Activated naive CD8-positive, alpha-beta T cell treated with anti-CD3 and anti-CD28 coated beads, Interleukin-2, amount 10 ng/mL, durations not matched to agents 7 days and 5 days (primary cell): ENCODE measurements at regions not wholly inside any gene's neighbourhood (a gene's known extent, or its start where the extent isn't known, plus 50 kb on each side); places are given as distances from the start of the nearest gene placed in this dataset.

Experiments
- ATAC-seq: fragments of 150-1000 bp; cut with Tn5 transposase; one replicate; pipeline ENCODE4 v1.10.0; 2021; ENCODE audit warnings: low read depth, moderate library complexity
- POLR2A ChIA-PET: fragments of 350-600 bp; sonication (Branson Sonifier 250); formaldehyde crosslinking; loops from one replicate; lab custom pipeline; 2021; ENCODE audit warnings: antibody characterized with exemption; lab: Charles Lee
- DNase-seq: peaks from one replicate; pipeline ENCODE4 v3.0.0; 2021
- H3K27ac Mint-ChIP-seq: one replicate; pipeline ENCODE4 v1.8.0; 2022; ENCODE audit warnings: mild to moderate bottlenecking, mixed read lengths
- H3K27me3 Mint-ChIP-seq: one replicate; pipeline ENCODE4 v1.8.0; 2022; ENCODE audit warnings: mild to moderate bottlenecking, moderate library complexity, mixed read lengths
- H3K36me3 Mint-ChIP-seq: one replicate; pipeline ENCODE4 v1.8.0; 2021; ENCODE audit warnings: mild to moderate bottlenecking, mixed read lengths
- H3K4me1 Mint-ChIP-seq: one replicate; pipeline ENCODE4 v1.8.0; 2021; ENCODE audit warnings: mixed read lengths
- H3K4me3 Mint-ChIP-seq: one replicate; pipeline ENCODE4 v1.8.0; 2022; ENCODE audit warnings: mild to moderate bottlenecking, moderate library complexity, mixed read lengths
- H3K9me3 Mint-ChIP-seq: one replicate; pipeline ENCODE4 v1.8.0; 2021; ENCODE audit warnings: mixed read lengths

DNA sequence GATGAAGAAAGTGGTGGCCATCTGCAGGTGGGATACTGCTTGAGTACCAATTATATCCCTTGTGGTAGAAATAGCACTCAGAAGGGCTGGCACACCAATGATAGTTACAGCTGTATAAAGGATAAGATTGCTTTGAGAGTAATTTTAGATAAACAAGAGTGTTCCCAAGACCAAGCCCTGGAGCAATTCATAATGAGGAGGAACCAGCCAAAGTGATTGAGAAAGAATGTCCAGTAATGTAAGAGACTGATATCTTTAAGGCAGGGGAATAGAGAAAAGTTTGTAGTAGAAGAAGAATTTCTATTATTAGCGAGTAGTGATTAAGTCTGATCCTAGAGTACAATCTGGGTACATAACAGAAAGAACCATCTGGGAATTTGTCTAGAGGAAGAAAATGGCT, 945.1 kb downstream of the OTOL1 start:
- POLR2A ChIA-PET: no interaction called here
- Mint-ChIP-seq H3K36me3 (no peaks in the 10 kb centered on the region), H3K27me3 (no peaks in the 10 kb centered on the region), H3K27ac (no peak overlapping the region), H3K4me1 (no peaks in the 10 kb centered on the region), H3K4me3 (no peak overlapping the region), H3K9me3 (peaks cover 4% of the 10 kb centered on the region)
- ATAC-seq: no peak
- DNase-seq: no peak

DNA sequence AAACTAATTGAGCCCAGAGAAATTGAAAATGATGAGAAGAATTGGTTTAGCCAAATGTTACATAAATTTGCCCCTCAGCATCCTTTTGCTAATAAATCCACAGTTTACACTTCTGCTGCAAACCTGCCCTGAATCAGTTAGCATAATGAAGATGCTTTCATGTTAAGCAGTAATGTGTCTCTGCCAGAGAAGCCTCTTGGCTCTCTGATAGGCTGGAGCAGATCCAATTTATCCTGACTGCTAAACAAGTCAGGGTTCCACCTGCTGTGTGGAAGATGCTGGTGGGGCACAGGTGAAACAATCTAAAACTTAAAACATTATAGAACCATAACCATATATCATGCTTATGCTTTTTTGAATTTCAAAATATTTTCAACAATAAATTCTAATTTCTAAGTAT, 946.8 kb downstream of the OTOL1 start:
- H3K9me3 Mint-ChIP-seq: peaks cover 4% of the 10 kb centered on the region
- POLR2A ChIA-PET: no interaction called here
- H3K36me3 Mint-ChIP-seq: no peaks in the 10 kb centered on the region
- no peaks in the 10 kb centered on the region for H3K4me1 Mint-ChIP-seq
- DNase-seq (no peak), ATAC-seq (no peak)
- no peak overlapping the region for H3K27ac Mint-ChIP-seq
- H3K4me3 Mint-ChIP-seq: no peak overlapping the region
- no peaks in the 10 kb centered on the region for H3K27me3 Mint-ChIP-seq

DNA sequence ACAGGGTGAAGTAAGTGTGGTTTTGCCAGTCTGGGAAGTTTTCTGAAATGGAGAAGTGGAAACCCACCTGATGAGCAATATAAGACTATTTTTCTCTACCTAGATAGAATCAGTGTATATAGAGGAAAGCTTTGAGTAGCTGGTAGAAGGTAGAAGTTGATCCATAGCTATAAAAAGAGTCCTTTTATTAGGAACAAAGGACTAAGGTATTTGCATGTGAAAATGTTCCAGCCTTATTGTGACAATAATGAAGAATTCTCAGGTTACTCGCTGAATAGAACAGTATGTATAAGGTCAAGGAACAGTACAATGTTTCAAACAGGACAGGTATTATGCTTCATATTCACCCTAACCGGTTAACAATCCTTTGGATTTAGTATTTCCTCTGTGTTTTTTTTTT, 972.2 kb downstream of the OTOL1 start:
- no peak overlapping the region for H3K27ac Mint-ChIP-seq
- H3K4me1 Mint-ChIP-seq: no peaks in the 10 kb centered on the region
- POLR2A ChIA-PET: no interaction called here

DNA sequence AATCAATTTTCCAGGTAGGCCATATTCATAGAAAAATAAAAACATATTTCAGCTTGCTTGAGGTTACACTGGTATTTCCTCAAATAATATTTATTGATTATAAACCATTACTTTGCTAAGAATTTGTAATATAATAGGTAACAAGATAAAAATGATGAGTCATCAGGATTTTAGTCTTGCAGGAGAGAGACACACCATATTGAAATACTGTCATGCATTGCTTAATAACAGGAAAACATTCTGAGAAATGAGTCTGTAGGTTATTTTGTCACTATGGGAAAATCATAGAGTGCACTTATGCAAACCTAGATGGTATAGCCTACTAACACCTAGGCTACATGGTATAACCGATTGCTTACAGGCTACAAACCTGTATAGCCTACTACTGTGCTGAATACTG, 990.5 kb downstream of the OTOL1 start:
- H3K27ac Mint-ChIP-seq: no peak overlapping the region
- H3K36me3 Mint-ChIP-seq: no peaks in the 10 kb centered on the region
- no peak for ATAC-seq
- no peaks in the 10 kb centered on the region for H3K27me3 Mint-ChIP-seq
- H3K4me1 Mint-ChIP-seq: no peaks in the 10 kb centered on the region
- POLR2A ChIA-PET: no interaction called here
- DNase-seq: no peak
- no peak overlapping the region for H3K4me3 Mint-ChIP-seq
- H3K9me3 Mint-ChIP-seq: peaks cover 3% of the 10 kb centered on the region

More for the DNA sequence above, 972.2 kb downstream of the OTOL1 start:
- ATAC-seq: no peak
- H3K4me3 Mint-ChIP-seq: no peak overlapping the region
- H3K9me3 Mint-ChIP-seq: peaks cover 1% of the 10 kb centered on the region
- H3K27me3 Mint-ChIP-seq: no peaks in the 10 kb centered on the region
- no peaks in the 10 kb centered on the region for H3K36me3 Mint-ChIP-seq
- DNase-seq: no peak

DNA sequence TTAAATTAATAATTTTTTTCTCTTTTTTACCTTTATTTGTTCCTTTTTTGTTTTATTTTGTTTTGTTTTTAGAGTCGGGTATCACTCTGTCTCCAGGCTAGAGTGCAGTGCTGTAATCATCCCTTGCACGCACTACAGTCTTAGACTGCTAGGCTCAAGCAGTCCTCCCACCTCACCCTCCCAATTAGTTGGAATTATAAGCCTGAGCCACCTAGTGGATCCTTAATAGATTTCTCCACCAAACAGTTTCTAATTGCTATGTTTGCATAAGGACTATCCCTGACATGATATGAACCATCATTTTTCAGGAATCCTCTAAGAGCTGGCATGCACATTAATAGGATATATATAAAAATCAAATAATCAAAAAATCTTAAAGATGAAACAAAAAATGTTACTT, 993.2 kb downstream of the OTOL1 start:
- Mint-ChIP-seq H3K27ac (no peak overlapping the region), H3K27me3 (no peaks in the 10 kb centered on the region), H3K36me3 (no peaks in the 10 kb centered on the region), H3K4me3 (no peak overlapping the region), H3K9me3 (peaks cover 1% of the 10 kb centered on the region), H3K4me1 (no peaks in the 10 kb centered on the region)
- no peak for DNase-seq
- POLR2A ChIA-PET: no interaction called here
- no peak for ATAC-seq

DNA sequence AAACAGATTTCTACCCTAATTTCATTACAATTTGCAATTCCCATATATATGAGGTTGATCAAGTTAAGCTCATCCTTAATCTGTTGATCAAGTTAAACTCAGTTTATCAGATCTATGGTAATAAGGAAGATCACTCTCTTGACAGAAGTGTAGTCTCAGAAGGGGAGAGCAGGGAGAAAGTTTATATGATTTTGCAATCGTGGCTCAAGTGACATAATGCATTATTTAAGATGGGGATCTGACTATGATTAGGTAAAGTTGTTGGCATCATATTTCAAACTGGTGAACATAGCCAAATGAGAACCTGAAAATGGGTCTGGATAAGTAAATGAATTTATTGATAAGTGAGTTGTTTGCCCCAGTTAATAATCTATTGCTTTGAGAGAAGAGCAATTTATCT, 995.3 kb downstream of the OTOL1 start:
- no peaks in the 10 kb centered on the region for H3K36me3 Mint-ChIP-seq
- ATAC-seq: no peak
- H3K9me3 Mint-ChIP-seq: peaks cover 3% of the 10 kb centered on the region
- POLR2A ChIA-PET: no interaction called here
- no peak overlapping the region for H3K27ac Mint-ChIP-seq
- no peaks in the 10 kb centered on the region for H3K27me3 Mint-ChIP-seq
- DNase-seq: no peak
- H3K4me3 Mint-ChIP-seq: no peak overlapping the region
- no peaks in the 10 kb centered on the region for H3K4me1 Mint-ChIP-seq

DNA sequence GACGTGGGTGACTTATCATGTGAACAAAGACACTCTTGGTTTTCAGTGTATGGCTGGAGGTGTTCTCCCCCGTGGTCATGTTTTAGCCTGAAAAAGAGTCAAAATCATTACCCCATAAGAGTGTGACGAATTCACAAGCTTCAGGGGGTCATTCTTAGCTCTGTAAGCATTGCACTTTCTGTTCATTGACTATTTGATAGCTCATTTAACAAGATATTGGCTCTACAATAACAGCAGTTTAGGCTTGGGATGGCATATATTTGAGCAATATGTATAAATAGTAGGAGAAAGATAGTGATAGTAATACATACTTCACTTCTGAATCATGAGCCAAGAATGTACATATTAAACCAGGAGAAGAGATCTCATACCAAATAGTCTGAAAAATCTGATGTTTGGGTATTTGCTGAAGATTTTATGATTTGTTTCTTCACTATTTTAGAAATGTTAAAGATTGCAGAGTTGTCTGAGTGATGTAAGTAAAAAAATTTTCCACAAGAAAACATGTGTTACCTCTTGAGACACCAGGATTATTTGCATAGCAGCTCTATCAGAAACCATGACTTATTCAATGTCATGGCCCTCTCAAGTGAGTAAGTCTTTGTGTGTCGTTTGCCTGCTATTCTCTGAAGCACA, 996.0 kb downstream of the OTOL1 start:
- Mint-ChIP-seq H3K9me3 (peaks cover 3% of the 10 kb centered on the region), H3K27ac (no peak overlapping the region), H3K4me1 (no peaks in the 10 kb centered on the region), H3K4me3 (no peak overlapping the region), H3K36me3 (no peaks in the 10 kb centered on the region), H3K27me3 (no peaks in the 10 kb centered on the region)
- ATAC-seq (no peak), DNase-seq (no peak)
- POLR2A ChIA-PET: no interaction called here

DNA sequence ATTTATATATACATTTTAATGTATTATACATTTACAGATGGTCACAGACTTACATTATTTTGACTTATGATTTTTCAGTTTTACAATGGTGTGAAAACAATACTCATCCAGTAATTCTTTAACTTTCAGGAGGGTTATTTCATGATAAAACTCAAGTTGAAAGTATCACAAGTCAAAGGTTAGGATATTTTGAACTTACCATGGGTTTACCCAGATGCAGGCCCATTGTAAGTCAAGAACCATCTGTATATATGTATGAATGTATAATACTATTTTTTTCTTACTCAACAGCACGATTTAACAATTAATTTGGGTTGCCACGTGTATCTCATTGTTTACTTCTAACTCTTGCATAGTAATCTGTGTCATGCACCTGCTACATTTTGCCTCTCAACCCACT, 1002.0 kb downstream of the OTOL1 start:
- POLR2A ChIA-PET: no interaction called here
- no peaks in the 10 kb centered on the region for H3K36me3 Mint-ChIP-seq

DNA sequence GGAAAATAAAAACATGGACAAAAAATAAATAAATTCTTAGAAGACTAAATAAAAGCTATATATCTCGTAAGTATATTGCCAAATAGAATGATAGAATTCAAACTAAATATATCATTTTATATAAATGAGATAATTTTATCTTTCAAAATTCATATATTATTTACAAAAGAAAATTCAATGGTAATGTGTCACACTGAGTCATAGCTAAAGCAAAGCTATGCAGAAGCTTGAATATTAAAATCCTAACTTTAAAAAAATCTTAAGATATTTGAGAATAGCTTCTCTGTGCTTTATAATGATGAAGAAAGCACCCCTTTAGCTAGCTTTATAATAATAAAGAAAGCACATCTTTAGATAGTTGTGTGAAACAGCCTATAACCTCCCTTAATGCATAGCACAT, 1010.8 kb downstream of the OTOL1 start:
- DNase-seq (no peak), ATAC-seq (no peak)
- Mint-ChIP-seq H3K27ac (no peak overlapping the region), H3K9me3 (peaks cover 1% of the 10 kb centered on the region), H3K27me3 (no peaks in the 10 kb centered on the region), H3K4me1 (no peaks in the 10 kb centered on the region), H3K4me3 (no peak overlapping the region), H3K36me3 (no peaks in the 10 kb centered on the region)
- POLR2A ChIA-PET: no interaction called here

More for the DNA sequence above, 1002.0 kb downstream of the OTOL1 start:
- no peak overlapping the region for H3K27ac Mint-ChIP-seq
- DNase-seq (no peak), ATAC-seq (no peak)
- no peaks in the 10 kb centered on the region for H3K27me3 Mint-ChIP-seq
- peaks cover 3% of the 10 kb centered on the region for H3K9me3 Mint-ChIP-seq
- H3K4me3 Mint-ChIP-seq: no peak overlapping the region
- no peaks in the 10 kb centered on the region for H3K4me1 Mint-ChIP-seq

DNA sequence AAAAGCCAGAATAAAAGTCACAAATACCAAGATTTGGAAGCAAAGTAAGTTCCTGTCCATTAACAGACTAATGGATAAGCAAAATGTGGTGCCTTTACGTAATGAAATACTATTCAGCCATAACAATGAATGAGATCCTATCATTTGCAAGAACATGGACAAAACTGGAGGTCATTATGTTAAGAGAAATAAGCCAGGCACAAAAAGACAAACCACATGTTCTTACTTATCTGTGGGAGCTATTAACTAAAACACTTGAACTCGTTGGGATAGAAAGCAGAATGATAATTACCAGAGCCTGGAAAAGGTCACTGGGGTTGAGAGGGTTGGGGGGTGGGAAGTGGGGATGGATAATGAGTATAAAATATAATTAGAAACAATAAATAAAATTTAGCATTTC, 1015.9 kb downstream of the OTOL1 start:
- Mint-ChIP-seq H3K4me1 (no peaks in the 10 kb centered on the region), H3K9me3 (peaks cover 1% of the 10 kb centered on the region), H3K27me3 (no peaks in the 10 kb centered on the region), H3K27ac (no peak overlapping the region), H3K36me3 (no peaks in the 10 kb centered on the region), H3K4me3 (no peak overlapping the region)
- ATAC-seq (no peak), DNase-seq (no peak)
- POLR2A ChIA-PET: no interaction called here

DNA sequence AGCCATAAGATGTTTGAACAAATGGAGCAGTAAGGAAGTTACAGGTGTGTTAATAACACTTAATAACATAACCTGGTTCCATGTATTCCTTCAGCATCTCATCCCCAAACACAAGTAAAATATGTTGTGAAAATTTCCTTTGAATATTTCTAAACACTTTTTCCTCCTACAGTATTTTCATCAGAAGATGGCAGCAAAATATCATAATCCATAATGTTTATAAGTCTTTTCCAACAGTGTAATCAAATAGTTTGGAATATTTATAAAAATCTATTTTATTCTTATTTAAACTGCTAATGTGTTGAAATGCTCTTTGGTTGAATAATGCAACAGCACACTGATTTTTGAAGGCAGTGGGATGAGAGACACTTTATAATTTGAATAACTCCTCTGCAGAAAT, 1020.5 kb downstream of the OTOL1 start:
- H3K27ac Mint-ChIP-seq: no peak overlapping the region
- H3K36me3 Mint-ChIP-seq: no peaks in the 10 kb centered on the region
- DNase-seq (no peak), ATAC-seq (no peak)
- POLR2A ChIA-PET: no interaction called here
- peaks cover 1% of the 10 kb centered on the region for H3K9me3 Mint-ChIP-seq
- no peaks in the 10 kb centered on the region for H3K27me3 Mint-ChIP-seq
- H3K4me3 Mint-ChIP-seq: no peak overlapping the region
- no peaks in the 10 kb centered on the region for H3K4me1 Mint-ChIP-seq

DNA sequence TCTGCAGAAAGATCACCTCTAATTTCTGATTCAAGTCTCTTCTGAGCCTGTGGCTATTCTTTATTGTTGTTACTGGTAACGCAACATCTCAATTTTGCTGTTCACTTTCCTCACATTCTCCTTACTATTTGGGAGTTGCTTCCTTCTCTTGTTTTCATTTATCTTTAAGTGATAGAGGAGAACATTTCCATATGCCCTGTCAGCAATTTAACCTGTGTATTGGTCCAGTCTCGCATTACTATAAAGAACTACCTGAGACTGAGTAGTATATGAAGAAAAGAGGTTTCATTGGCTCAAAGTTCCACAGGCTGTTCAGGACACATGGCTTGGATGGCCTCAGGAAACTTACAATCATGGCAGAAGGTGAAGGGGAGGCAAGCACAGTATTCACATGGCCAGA, 1025.1 kb downstream of the OTOL1 start:
- no peaks in the 10 kb centered on the region for H3K4me1 Mint-ChIP-seq
- H3K27ac Mint-ChIP-seq: no peak overlapping the region
- H3K36me3 Mint-ChIP-seq: no peaks in the 10 kb centered on the region
- POLR2A ChIA-PET: no interaction called here
- DNase-seq: no peak
- no peaks in the 10 kb centered on the region for H3K27me3 Mint-ChIP-seq
- H3K4me3 Mint-ChIP-seq: no peak overlapping the region
- H3K9me3 Mint-ChIP-seq: no peaks in the 10 kb centered on the region
- no peak for ATAC-seq

DNA sequence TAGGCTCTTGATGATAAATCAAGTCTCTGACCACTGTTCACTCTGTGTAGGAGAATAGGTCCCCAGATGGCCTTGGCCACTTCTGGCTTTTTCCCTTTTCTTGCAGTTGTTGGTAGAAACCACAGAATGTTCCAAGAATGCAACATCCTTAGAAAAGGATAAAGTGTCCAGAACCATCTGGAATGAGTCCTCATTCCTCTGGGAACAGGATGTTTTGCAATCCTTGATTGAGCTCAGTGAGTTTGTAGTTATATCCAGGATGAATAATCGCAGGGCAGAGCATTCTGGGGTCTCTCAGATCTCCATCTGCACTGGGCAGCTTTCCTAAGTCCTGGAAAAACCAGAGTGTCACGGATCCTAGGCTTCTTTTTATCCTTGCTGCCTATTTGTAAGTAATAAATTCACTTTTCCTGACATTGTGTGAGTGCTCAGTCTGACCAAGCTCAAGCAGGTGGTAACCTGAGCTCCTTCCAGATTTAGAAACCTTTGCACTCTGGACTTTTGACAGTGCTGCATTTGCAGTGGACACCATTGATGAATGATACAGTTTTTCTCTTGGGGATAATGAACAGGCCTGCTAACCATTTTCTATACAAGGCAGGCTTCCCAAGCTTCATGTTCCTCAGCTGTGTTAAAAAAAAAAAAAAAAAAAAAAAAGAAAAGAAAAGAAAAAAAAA, 1028.6 kb downstream of the OTOL1 start:
- no peaks in the 10 kb centered on the region for H3K4me1 Mint-ChIP-seq
- POLR2A ChIA-PET: no interaction called here
- no peaks in the 10 kb centered on the region for H3K27me3 Mint-ChIP-seq
- H3K27ac Mint-ChIP-seq: no peak overlapping the region
- ATAC-seq (no peak), DNase-seq (no peak)
- no peaks in the 10 kb centered on the region for H3K9me3 Mint-ChIP-seq
- H3K4me3 Mint-ChIP-seq: no peak overlapping the region
- H3K36me3 Mint-ChIP-seq: no peaks in the 10 kb centered on the region

DNA sequence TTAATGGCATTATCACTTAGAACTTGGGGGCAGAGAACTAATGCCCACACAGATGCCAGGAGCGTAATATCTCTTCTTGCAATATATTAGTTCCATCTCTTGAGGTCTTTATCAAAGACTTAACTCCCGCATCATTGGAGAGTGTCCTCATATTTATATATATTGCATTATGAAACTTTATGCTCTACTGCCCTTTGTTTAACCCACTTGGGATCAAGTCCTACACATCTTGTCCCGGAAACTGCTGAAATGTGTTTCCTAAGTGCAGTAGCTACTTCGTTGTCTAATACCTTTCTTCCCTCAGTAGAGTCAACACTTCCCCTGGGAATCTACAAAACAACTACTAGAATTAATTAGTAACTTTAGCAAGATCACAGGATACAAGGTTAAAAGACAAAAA, 1029.2 kb downstream of the OTOL1 start:
- Mint-ChIP-seq H3K27ac (no peak overlapping the region), H3K36me3 (no peaks in the 10 kb centered on the region), H3K4me1 (no peaks in the 10 kb centered on the region), H3K4me3 (no peak overlapping the region), H3K9me3 (no peaks in the 10 kb centered on the region), H3K27me3 (no peaks in the 10 kb centered on the region)
- DNase-seq (no peak), ATAC-seq (no peak)
- POLR2A ChIA-PET: no interaction called here
